ENCODE measurements at regions not wholly inside any gene's neighbourhood (a gene's known extent, or its start where the extent isn't known, plus 50 kb on each side); places are given as distances from the start of the nearest gene placed in this dataset.

- WGBS, 2 donors, result 59 to 75% methylated on average over 2 of the region's 2 CpGs
- TF ChIP-seq CTCF (IDR thresholded peaks at IDR 0.05) (no peak), POLR2A (IDR thresholded peaks at IDR 0.05) (no peak)
- H3K4me3 ChIP-seq, result no peak overlapping the region
- H3K36me3 ChIP-seq, result no peaks in the 10 kb centered on the region
- DNase-seq, result no peak
- H3K27ac ChIP-seq, result no peak overlapping the region
- H3K4me1 ChIP-seq, result no peaks in the 10 kb centered on the region
- H3K27me3 ChIP-seq, result peaks cover 0 to 16% (median 0%) of the 10 kb centered on the region in 4 donors
- no peaks in the 10 kb centered on the region for H3K9me3 ChIP-seq
- intact Hi-C loops (cut with DNase I), result no loop called here
Observed at GRCh38 chr5:152546493-152546892, 141.4 kb upstream of the NMUR2 start.

DNA sequence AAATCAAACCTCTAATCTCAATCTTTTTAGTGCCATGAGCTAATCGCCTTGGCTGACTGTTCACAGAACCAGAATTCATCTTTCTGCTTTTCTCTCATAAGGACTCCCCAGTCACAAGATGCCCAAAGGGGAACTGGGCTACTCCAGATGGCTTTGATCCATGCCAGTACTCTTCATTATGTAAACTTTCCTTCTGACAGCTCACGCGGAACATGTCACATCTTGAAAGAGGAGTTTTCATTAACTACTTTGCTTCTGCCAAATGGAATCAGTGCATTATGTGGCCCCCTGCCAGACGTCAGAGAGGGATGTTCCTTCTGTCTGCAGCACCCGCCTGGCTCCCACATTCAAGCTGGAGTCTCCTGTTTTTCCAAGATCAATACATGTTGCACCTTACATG lies 142.1 kb upstream of the NMUR2 start:
- WGBS, 2 donors, result 35 to 37% methylated on average over 5 of the region's 5 CpGs
- Histone ChIP-seq H3K27ac (no peak overlapping the region), H3K36me3 (no peaks in the 10 kb centered on the region), H3K4me1 (no peaks in the 10 kb centered on the region), H3K4me3 (no peak overlapping the region), H3K9me3 (no peaks in the 10 kb centered on the region), H3K27me3 (peaks cover 0 to 13% (median 0%) of the 10 kb centered on the region in 4 donors)
- TF ChIP-seq POLR2A (IDR thresholded peaks at IDR 0.05) (no peak), CTCF (IDR thresholded peaks at IDR 0.05) (no peak)
- intact Hi-C loops (cut with DNase I), result no loop called here
- DNase-seq, result no peak

GRCh38 chr5:152549709-152550108 lies 144.6 kb upstream of the NMUR2 start:
- WGBS, 2 donors, result 71 to 80% methylated on average over 2 of the region's 2 CpGs
- TF ChIP-seq CTCF (IDR thresholded peaks at IDR 0.05), result no peak
- no peak for TF ChIP-seq POLR2A (IDR thresholded peaks at IDR 0.05)
- intact Hi-C loops (cut with DNase I), result no loop called here
- H3K4me1 ChIP-seq, result no peaks in the 10 kb centered on the region
- H3K36me3 ChIP-seq, result no peaks in the 10 kb centered on the region
- DNase-seq, result no peak
- H3K4me3 ChIP-seq, result no peak overlapping the region
- no peaks in the 10 kb centered on the region for H3K27me3 ChIP-seq
- no peak overlapping the region for H3K27ac ChIP-seq
- no peaks in the 10 kb centered on the region for H3K9me3 ChIP-seq

DNA sequence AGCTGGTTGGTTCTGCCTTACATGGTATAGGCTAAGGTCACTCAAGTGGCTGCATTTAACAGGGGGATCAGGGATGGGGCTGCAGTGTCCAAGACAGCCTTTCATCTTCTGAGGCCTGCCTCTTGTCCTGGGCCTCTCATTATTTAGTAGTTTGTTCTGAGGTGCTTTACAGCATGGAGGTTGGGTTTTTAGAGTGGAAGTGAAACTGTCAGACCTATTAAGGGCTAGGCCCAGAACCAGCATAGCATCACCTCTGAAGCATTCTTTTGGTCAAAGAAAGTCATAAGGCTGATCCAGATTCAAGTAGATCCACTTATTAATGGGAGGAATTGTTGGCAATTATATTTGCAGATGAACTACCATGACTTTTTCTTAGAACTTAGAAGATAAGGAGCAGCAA lies 146.0 kb upstream of the NMUR2 start:
- no peak overlapping the region for H3K27ac ChIP-seq
- no peaks in the 10 kb centered on the region for H3K4me1 ChIP-seq
- no peak for TF ChIP-seq POLR2A (IDR thresholded peaks at IDR 0.05)
- no peak for TF ChIP-seq CTCF (IDR thresholded peaks at IDR 0.05)
- no peak for DNase-seq
- no peak overlapping the region for H3K4me3 ChIP-seq
- H3K27me3 ChIP-seq, result no peaks in the 10 kb centered on the region
- intact Hi-C loops (cut with DNase I), result no loop called here
- no peaks in the 10 kb centered on the region for H3K36me3 ChIP-seq
- H3K9me3 ChIP-seq, result no peaks in the 10 kb centered on the region

GRCh38 chr5:152556784-152557183 lies 151.7 kb upstream of the NMUR2 start:
- no peaks in the 10 kb centered on the region for H3K4me1 ChIP-seq
- no peaks in the 10 kb centered on the region for H3K9me3 ChIP-seq
- H3K27ac ChIP-seq, result no peak overlapping the region
- 26 to 28% methylated on average over 4 of the region's 4 CpGs for WGBS, 2 donors
- no peaks in the 10 kb centered on the region for H3K27me3 ChIP-seq
- intact Hi-C loops (cut with DNase I), result no loop called here
- DNase-seq, result no peak
- no peaks in the 10 kb centered on the region for H3K36me3 ChIP-seq
- TF ChIP-seq CTCF (IDR thresholded peaks at IDR 0.05), result no peak
- no peak for TF ChIP-seq POLR2A (IDR thresholded peaks at IDR 0.05)
- H3K4me3 ChIP-seq, result no peak overlapping the region
